GM23338 (cell line): ENCODE measurements at regions not wholly inside any gene's neighbourhood (a gene's known extent, or its start where the extent isn't known, plus 50 kb on each side); places are given as distances from the start of the nearest gene placed in this dataset.

Experiments used
- ATAC-seq: fragments of 200-7000 bp; cut with Tn5 transposase; 3 replicates; pipeline ENCODE4 v1.9.1; 2020
- DNase-seq: peaks from one replicate; pipeline ENCODE4 v3.0.0-alpha.2; 2015; ENCODE audit warnings: low spot score
- H2AFZ ChIP-seq: fragments of 200-600 bp; sonication (generic); 2 replicates; pipeline ENCODE4 v1.8.0; 2016; ENCODE audit warnings: antibody characterized with exemption, mild to moderate bottlenecking, moderate library complexity
- H3F3A ChIP-seq: fragments of 200-600 bp; sonication (generic); replicated peaks from 2 replicates; pipeline ENCODE4 v1.8.0; 2017; ENCODE audit warnings: antibody characterized with exemption, mixed run types, low read depth
- H3K27ac ChIP-seq: fragments of 200-600 bp; sonication (generic); 2 replicates; pipeline ENCODE4 v1.6.1; 2016; ENCODE audit warnings: low read depth
- H3K27me3 ChIP-seq: fragments of 200-600 bp; sonication (generic); 2 replicates; pipeline ENCODE4 v1.8.0; 2016; ENCODE audit warnings: mild to moderate bottlenecking, mixed run types, moderate library complexity; ENCODE audit not compliant: insufficient read depth
- H3K36me3 ChIP-seq: fragments of 200-600 bp; sonication (generic); 2 replicates; pipeline ENCODE4 v1.8.0; 2016; ENCODE audit warnings: mild to moderate bottlenecking; ENCODE audit not compliant: insufficient read depth
- H3K4me1 ChIP-seq: fragments of 200-600 bp; sonication (generic); 2 replicates; pipeline ENCODE4 v1.8.0; 2016; ENCODE audit warnings: mild to moderate bottlenecking, moderate library complexity; ENCODE audit not compliant: insufficient read depth
- H3K4me2 ChIP-seq: fragments of 200-600 bp; sonication (generic); 2 replicates; pipeline ENCODE4 v1.7.1; 2017; ENCODE audit warnings: mixed run types
- H3K4me3 ChIP-seq: fragments of 200-600 bp; sonication (generic); 2 replicates; pipeline ENCODE4 v1.6.1; 2016; ENCODE audit warnings: mixed run types
- H3K79me2 ChIP-seq: fragments of 200-600 bp; sonication (generic); replicated peaks from 2 replicates; pipeline ENCODE4 v1.8.0; 2017; ENCODE audit warnings: mild to moderate bottlenecking; ENCODE audit not compliant: insufficient read depth
- H3K9me2 ChIP-seq: fragments of 200-600 bp; sonication (generic); 2 replicates; pipeline ENCODE4 v1.8.0; 2017; ENCODE audit not compliant: insufficient read depth
- H4K20me1 ChIP-seq: fragments of 200-600 bp; sonication (generic); replicated peaks from 2 replicates; pipeline ENCODE4 v1.8.0; 2017; ENCODE audit warnings: mild to moderate bottlenecking; ENCODE audit not compliant: insufficient read depth
- H3K27ac Mint-ChIP-seq: 2 replicates; pipeline ENCODE4 v1.8.0; 2020; ENCODE audit warnings: inconsistent platforms, mild to moderate bottlenecking, moderate library complexity, mixed read lengths
- H3K27me3 Mint-ChIP-seq: 3 replicates; pipeline ENCODE4 v1.8.0; 2022; ENCODE audit warnings: low read depth, mild to moderate bottlenecking, moderate library complexity, mixed read lengths, inconsistent platforms; ENCODE audit not compliant: insufficient read depth, poor library complexity
- H3K36me3 Mint-ChIP-seq: 3 replicates; pipeline ENCODE4 v1.8.0; 2021; ENCODE audit warnings: low read depth, mild to moderate bottlenecking, inconsistent platforms, moderate library complexity, mixed read lengths
- H3K4me1 Mint-ChIP-seq: 3 replicates; pipeline ENCODE4 v1.8.0; 2020; ENCODE audit warnings: mild to moderate bottlenecking, inconsistent platforms, mixed read lengths
- H3K4me3 Mint-ChIP-seq: 3 replicates; pipeline ENCODE4 v1.8.0; 2021; ENCODE audit warnings: moderate library complexity, mild to moderate bottlenecking, inconsistent platforms, mixed read lengths
- H3K9me3 Mint-ChIP-seq: 3 replicates; pipeline ENCODE4 v1.8.0; 2020; ENCODE audit warnings: moderate library complexity, mild to moderate bottlenecking, inconsistent platforms, mixed read lengths
- CTCF ChIP-seq, 2 experiments: fragments of 200-600 bp in 1 of 2; sonication (generic) in 1 of 2; conservative IDR thresholded peaks; 2 replicates each; pipeline versions ENCODE4 v1.5.1 to v1.6.1; 2016 to 2017; ENCODE audit warnings: antibody characterized with exemption in 2 of 2, low read depth in 2 of 2, mild to moderate bottlenecking in 2 of 2, moderate library complexity in 1 of 2
- ETS1 ChIP-seq: IDR thresholded peaks from 2 replicates; pipeline ENCODE4 v1.6.1; 2016; ENCODE audit warnings: antibody characterized with exemption
- JUNB ChIP-seq: IDR thresholded peaks from one replicate; pipeline ENCODE4 v1.6.1; 2016; ENCODE audit warnings: antibody characterized with exemption; ENCODE audit not compliant: unreplicated experiment
- NANOG ChIP-seq: IDR thresholded peaks from 2 replicates; pipeline ENCODE4 v1.6.1; 2016; ENCODE audit warnings: antibody characterized with exemption, borderline replicate concordance
- POLR2AphosphoS5 ChIP-seq: IDR thresholded peaks from 2 replicates; pipeline ENCODE4 v1.6.1; 2016; ENCODE audit warnings: antibody characterized with exemption, low read depth
- STAT1 ChIP-seq: IDR thresholded peaks from one replicate; pipeline ENCODE4 v1.6.1; 2016; ENCODE audit warnings: antibody characterized with exemption; ENCODE audit not compliant: unreplicated experiment
- ZNF114 ChIP-seq: fragments of 250-450 bp; sonication (Bioruptor Pico); IDR thresholded peaks from 2 replicates; pipeline ENCODE4 v1.5.0; 2020; ENCODE audit warnings: mild to moderate bottlenecking, moderate library complexity
- ZNF331 ChIP-seq: fragments of 250-450 bp; sonication (Bioruptor Pico); IDR thresholded peaks from 2 replicates; pipeline ENCODE4 v1.5.0; 2020; ENCODE audit warnings: low read depth, mild to moderate bottlenecking, moderate library complexity
- ZNF462 ChIP-seq: fragments of 250-450 bp; sonication (Bioruptor Pico); IDR thresholded peaks from 2 replicates; pipeline ENCODE4 v1.5.0; 2020; ENCODE audit warnings: mild to moderate bottlenecking, moderate library complexity

- H3K4me1 ChIP-seq, result no peaks in the 10 kb centered on the region
- no peaks in the 10 kb centered on the region for H4K20me1 ChIP-seq
- no peak overlapping the region for H3K4me2 ChIP-seq
- no peaks in the 10 kb centered on the region for H3K9me2 ChIP-seq
- TF ChIP-seq ETS1 (no peak), POLR2AphosphoS5 (no peak), ZNF331 (CRISPR knock-in tag) (no peak), JUNB (no peak), CTCF (conservative IDR thresholded peaks at IDR 0.05; ENCODE audit: low read depth in 2 of 2) (no peak), STAT1 (no peak), ZNF114 (CRISPR knock-in tag) (no peak)
- ATAC-seq (no peak), DNase-seq (no peak)
- H3K27ac ChIP-seq, result no peak overlapping the region
- H2AFZ ChIP-seq, result no peak overlapping the region
- no peaks in the 10 kb centered on the region for H3K27me3 ChIP-seq
- Mint-ChIP-seq H3K27ac (no peak overlapping the region), H3K4me3 (no peak overlapping the region), H3K4me1 (no peaks in the 10 kb centered on the region), H3K9me3 (peaks cover 14% of the 10 kb centered on the region; the same call in 2 of the 3 replicates), H3K27me3 (no peaks in the 10 kb centered on the region), H3K36me3 (no peaks in the 10 kb centered on the region; the same call in 2 of the 3 replicates)
- no peaks in the 10 kb centered on the region for H3F3A ChIP-seq
- no peak overlapping the region for H3K4me3 ChIP-seq
- H3K36me3 ChIP-seq, result no peaks in the 10 kb centered on the region; the same call in 1 of the 2 replicates
- no peaks in the 10 kb centered on the region for H3K79me2 ChIP-seq
Measured at GRCh38 chr9:81335879-81336421, 353.4 kb downstream of the TLE1 start.

GRCh38 chr9:81321551-81321950 lies 367.8 kb downstream of the TLE1 start:
- Mint-ChIP-seq H3K4me1 (no peaks in the 10 kb centered on the region), H3K4me3 (no peak overlapping the region), H3K27ac (no peak overlapping the region), H3K36me3 (peaks cover 18% of the 10 kb centered on the region; the same call in 2 of the 3 replicates), H3K9me3 (peaks cover 34% of the 10 kb centered on the region), H3K27me3 (no peaks in the 10 kb centered on the region)
- Histone ChIP-seq H3K79me2 (no peaks in the 10 kb centered on the region), H3K4me1 (no peaks in the 10 kb centered on the region), H3K27me3 (no peaks in the 10 kb centered on the region), H2AFZ (no peak overlapping the region), H3K4me3 (no peak overlapping the region), H3K4me2 (no peak overlapping the region), H4K20me1 (no peaks in the 10 kb centered on the region), H3K27ac (no peak overlapping the region), H3K9me2 (no peaks in the 10 kb centered on the region), H3K36me3 (0 out of 2 replicates have a peak, but pooled peaks cover 3% of the 10 kb centered on the region), H3F3A (no peaks in the 10 kb centered on the region)
- no peak for DNase-seq
- ATAC-seq, result no peak
- TF ChIP-seq CTCF (conservative IDR thresholded peaks at IDR 0.05; ENCODE audit: low read depth in 2 of 2), result no peak
- no peak for TF ChIP-seq ETS1
- TF ChIP-seq NANOG, result no peak
- TF ChIP-seq JUNB, result no peak
- no peak for TF ChIP-seq ZNF462 (CRISPR knock-in tag)
